GM23338 (cell line): ENCODE measurements at regions not wholly inside any gene's neighbourhood (a gene's known extent, or its start where the extent isn't known, plus 50 kb on each side); places are given as distances from the start of the nearest gene placed in this dataset.

ENCODE experiments used
- ATAC-seq: fragments of 200-7000 bp; cut with Tn5 transposase; 3 replicates; pipeline ENCODE4 v1.9.1; 2020
- DNase-seq: peaks from one replicate; pipeline ENCODE4 v3.0.0-alpha.2; 2015; ENCODE audit warnings: low spot score
- H2AFZ ChIP-seq: fragments of 200-600 bp; sonication (generic); 2 replicates; pipeline ENCODE4 v1.8.0; 2016; ENCODE audit warnings: antibody characterized with exemption, mild to moderate bottlenecking, moderate library complexity
- H3F3A ChIP-seq: fragments of 200-600 bp; sonication (generic); replicated peaks from 2 replicates; pipeline ENCODE4 v1.8.0; 2017; ENCODE audit warnings: antibody characterized with exemption, mixed run types, low read depth
- H3K27ac ChIP-seq: fragments of 200-600 bp; sonication (generic); 2 replicates; pipeline ENCODE4 v1.6.1; 2016; ENCODE audit warnings: low read depth
- H3K27me3 ChIP-seq: fragments of 200-600 bp; sonication (generic); 2 replicates; pipeline ENCODE4 v1.8.0; 2016; ENCODE audit warnings: mild to moderate bottlenecking, mixed run types, moderate library complexity; ENCODE audit not compliant: insufficient read depth
- H3K36me3 ChIP-seq: fragments of 200-600 bp; sonication (generic); 2 replicates; pipeline ENCODE4 v1.8.0; 2016; ENCODE audit warnings: mild to moderate bottlenecking; ENCODE audit not compliant: insufficient read depth
- H3K4me1 ChIP-seq: fragments of 200-600 bp; sonication (generic); 2 replicates; pipeline ENCODE4 v1.8.0; 2016; ENCODE audit warnings: mild to moderate bottlenecking, moderate library complexity; ENCODE audit not compliant: insufficient read depth
- H3K4me2 ChIP-seq: fragments of 200-600 bp; sonication (generic); 2 replicates; pipeline ENCODE4 v1.7.1; 2017; ENCODE audit warnings: mixed run types
- H3K4me3 ChIP-seq: fragments of 200-600 bp; sonication (generic); 2 replicates; pipeline ENCODE4 v1.6.1; 2016; ENCODE audit warnings: mixed run types
- H3K79me2 ChIP-seq: fragments of 200-600 bp; sonication (generic); replicated peaks from 2 replicates; pipeline ENCODE4 v1.8.0; 2017; ENCODE audit warnings: mild to moderate bottlenecking; ENCODE audit not compliant: insufficient read depth
- H3K9me2 ChIP-seq: fragments of 200-600 bp; sonication (generic); 2 replicates; pipeline ENCODE4 v1.8.0; 2017; ENCODE audit not compliant: insufficient read depth
- H4K20me1 ChIP-seq: fragments of 200-600 bp; sonication (generic); replicated peaks from 2 replicates; pipeline ENCODE4 v1.8.0; 2017; ENCODE audit warnings: mild to moderate bottlenecking; ENCODE audit not compliant: insufficient read depth
- H3K27ac Mint-ChIP-seq: 2 replicates; pipeline ENCODE4 v1.8.0; 2020; ENCODE audit warnings: inconsistent platforms, mild to moderate bottlenecking, moderate library complexity, mixed read lengths
- H3K27me3 Mint-ChIP-seq: 3 replicates; pipeline ENCODE4 v1.8.0; 2022; ENCODE audit warnings: low read depth, mild to moderate bottlenecking, moderate library complexity, mixed read lengths, inconsistent platforms; ENCODE audit not compliant: insufficient read depth, poor library complexity
- H3K36me3 Mint-ChIP-seq: 3 replicates; pipeline ENCODE4 v1.8.0; 2021; ENCODE audit warnings: low read depth, mild to moderate bottlenecking, inconsistent platforms, moderate library complexity, mixed read lengths
- H3K4me1 Mint-ChIP-seq: 3 replicates; pipeline ENCODE4 v1.8.0; 2020; ENCODE audit warnings: mild to moderate bottlenecking, inconsistent platforms, mixed read lengths
- H3K4me3 Mint-ChIP-seq: 3 replicates; pipeline ENCODE4 v1.8.0; 2021; ENCODE audit warnings: moderate library complexity, mild to moderate bottlenecking, inconsistent platforms, mixed read lengths
- H3K9me3 Mint-ChIP-seq: 3 replicates; pipeline ENCODE4 v1.8.0; 2020; ENCODE audit warnings: moderate library complexity, mild to moderate bottlenecking, inconsistent platforms, mixed read lengths
- CREB1 ChIP-seq: fragments of 250-450 bp; sonication (Bioruptor Pico); IDR thresholded peaks from 2 replicates; pipeline ENCODE4 v1.5.0; 2020; ENCODE audit warnings: low read depth, mild to moderate bottlenecking, moderate library complexity
- ETS1 ChIP-seq: IDR thresholded peaks from 2 replicates; pipeline ENCODE4 v1.6.1; 2016; ENCODE audit warnings: antibody characterized with exemption
- EZH2 ChIP-seq: fragments of 200-600 bp; sonication (generic); IDR thresholded peaks from one replicate; pipeline ENCODE4 v1.8.0; 2017; ENCODE audit warnings: antibody characterized with exemption, mild to moderate bottlenecking, low read depth; ENCODE audit not compliant: unreplicated experiment
- EZH2phosphoT487 ChIP-seq: fragments of 200-600 bp; sonication (generic); IDR thresholded peaks from one replicate; pipeline ENCODE4 v1.8.1; 2018; ENCODE audit warnings: antibody characterized with exemption; ENCODE audit not compliant: unreplicated experiment
- NANOG ChIP-seq: IDR thresholded peaks from 2 replicates; pipeline ENCODE4 v1.6.1; 2016; ENCODE audit warnings: antibody characterized with exemption, borderline replicate concordance
- STAT1 ChIP-seq: IDR thresholded peaks from one replicate; pipeline ENCODE4 v1.6.1; 2016; ENCODE audit warnings: antibody characterized with exemption; ENCODE audit not compliant: unreplicated experiment
- ZNF331 ChIP-seq: fragments of 250-450 bp; sonication (Bioruptor Pico); IDR thresholded peaks from 2 replicates; pipeline ENCODE4 v1.5.0; 2020; ENCODE audit warnings: low read depth, mild to moderate bottlenecking, moderate library complexity
- ZNF462 ChIP-seq: fragments of 250-450 bp; sonication (Bioruptor Pico); IDR thresholded peaks from 2 replicates; pipeline ENCODE4 v1.5.0; 2020; ENCODE audit warnings: mild to moderate bottlenecking, moderate library complexity
- TF ChIP-seq, protein P1 (sequence below), 2 experiments: fragments of 200-600 bp in 1 of 2; sonication (generic) in 1 of 2; conservative IDR thresholded peaks; 2 replicates each; pipeline versions ENCODE4 v1.5.1 to v1.6.1; 2016 to 2017; ENCODE audit warnings: antibody characterized with exemption in 2 of 2, low read depth in 2 of 2, mild to moderate bottlenecking in 2 of 2, moderate library complexity in 1 of 2

DNA sequence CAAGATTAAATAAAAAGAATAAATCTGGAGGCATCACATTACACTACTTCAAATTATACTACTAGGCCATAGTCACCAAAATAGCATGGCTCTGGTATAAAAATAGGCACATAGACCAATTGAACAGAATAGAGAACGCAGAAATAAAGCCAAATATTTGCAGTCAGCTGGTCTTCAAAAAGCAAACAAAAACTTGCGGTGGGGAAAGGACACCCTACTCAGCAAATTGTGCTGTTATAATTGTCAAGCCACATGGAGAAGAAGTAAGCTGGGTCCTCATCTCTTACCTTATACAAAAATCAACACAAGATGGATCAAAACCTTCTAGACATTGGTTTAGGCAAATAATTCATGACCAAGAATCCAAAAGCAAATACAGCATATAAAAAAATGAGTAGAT is 259.2 kb upstream of the SLITRK3 start (continued):
- TF ChIP-seq ZNF462 (CRISPR knock-in tag): no peak

DNA sequence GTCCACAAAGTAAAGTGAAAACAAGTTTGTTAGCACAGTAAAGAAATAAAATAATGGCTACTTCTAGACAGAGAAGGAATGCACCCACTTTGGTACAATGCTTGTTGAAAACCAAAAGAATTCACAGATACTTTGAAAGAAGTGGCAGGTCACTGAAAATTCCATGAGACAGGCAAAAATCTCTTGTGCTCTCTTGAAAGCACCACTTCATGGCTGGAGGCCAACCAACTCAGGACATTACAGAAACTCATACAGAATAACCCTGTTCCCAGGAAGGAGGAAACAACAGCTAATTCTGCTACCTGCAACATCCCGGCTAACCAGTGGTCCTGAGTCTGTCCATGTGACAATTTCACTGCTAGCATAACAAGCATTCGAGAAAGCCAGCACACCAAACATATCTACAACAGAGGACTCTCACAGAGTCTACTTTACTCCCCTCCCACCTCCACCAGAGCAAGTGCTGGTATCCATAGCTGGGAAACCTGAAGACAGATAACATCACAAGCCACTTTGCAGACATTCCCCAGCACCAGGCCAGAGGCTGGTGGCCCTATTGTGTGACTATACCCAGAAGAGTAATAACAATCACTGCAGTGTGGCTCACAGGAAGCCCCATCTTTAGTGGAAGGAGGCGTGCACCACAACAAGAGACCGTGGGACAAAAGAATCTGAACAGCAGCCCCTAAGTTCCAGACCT is 255.3 kb upstream of the SLITRK3 start:
- no peaks in the 10 kb centered on the region for H3K27me3 ChIP-seq
- no peaks in the 10 kb centered on the region for H3F3A ChIP-seq
- no peaks in the 10 kb centered on the region for H3K9me2 ChIP-seq
- peaks cover 5% of the 10 kb centered on the region; the same call in 2 of the 3 replicates for H3K9me3 Mint-ChIP-seq
- no peaks in the 10 kb centered on the region for H4K20me1 ChIP-seq
- no peak overlapping the region for H3K4me3 Mint-ChIP-seq
- H3K4me1 ChIP-seq: no peaks in the 10 kb centered on the region
- no peaks in the 10 kb centered on the region for H3K36me3 Mint-ChIP-seq
- H3K27ac ChIP-seq: no peak overlapping the region
- no peak overlapping the region for H3K4me2 ChIP-seq
- no peak for ATAC-seq
- no peak for DNase-seq
- H3K4me1 Mint-ChIP-seq: no peaks in the 10 kb centered on the region
- no peaks in the 10 kb centered on the region for H3K27me3 Mint-ChIP-seq
- no peak overlapping the region for H3K4me3 ChIP-seq
- H2AFZ ChIP-seq: no peak overlapping the region
- no peak overlapping the region for H3K27ac Mint-ChIP-seq
- H3K79me2 ChIP-seq: no peaks in the 10 kb centered on the region
- no peaks in the 10 kb centered on the region for H3K36me3 ChIP-seq
- TF ChIP-seq ZNF331 (CRISPR knock-in tag): no peak
- no peak for TF ChIP-seq NANOG
- no peak for TF ChIP-seq STAT1
- no peak for TF ChIP-seq EZH2phosphoT487
- no peak for TF ChIP-seq CREB1
- TF ChIP-seq, protein P1, sequence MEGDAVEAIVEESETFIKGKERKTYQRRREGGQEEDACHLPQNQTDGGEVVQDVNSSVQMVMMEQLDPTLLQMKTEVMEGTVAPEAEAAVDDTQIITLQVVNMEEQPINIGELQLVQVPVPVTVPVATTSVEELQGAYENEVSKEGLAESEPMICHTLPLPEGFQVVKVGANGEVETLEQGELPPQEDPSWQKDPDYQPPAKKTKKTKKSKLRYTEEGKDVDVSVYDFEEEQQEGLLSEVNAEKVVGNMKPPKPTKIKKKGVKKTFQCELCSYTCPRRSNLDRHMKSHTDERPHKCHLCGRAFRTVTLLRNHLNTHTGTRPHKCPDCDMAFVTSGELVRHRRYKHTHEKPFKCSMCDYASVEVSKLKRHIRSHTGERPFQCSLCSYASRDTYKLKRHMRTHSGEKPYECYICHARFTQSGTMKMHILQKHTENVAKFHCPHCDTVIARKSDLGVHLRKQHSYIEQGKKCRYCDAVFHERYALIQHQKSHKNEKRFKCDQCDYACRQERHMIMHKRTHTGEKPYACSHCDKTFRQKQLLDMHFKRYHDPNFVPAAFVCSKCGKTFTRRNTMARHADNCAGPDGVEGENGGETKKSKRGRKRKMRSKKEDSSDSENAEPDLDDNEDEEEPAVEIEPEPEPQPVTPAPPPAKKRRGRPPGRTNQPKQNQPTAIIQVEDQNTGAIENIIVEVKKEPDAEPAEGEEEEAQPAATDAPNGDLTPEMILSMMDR (conservative IDR thresholded peaks at IDR 0.05; ENCODE audit: low read depth in 2 of 2): no peak
- no peak for TF ChIP-seq EZH2
- TF ChIP-seq ETS1: no peak
